NCI-H82 treated with DMSO at 0.1 percent for 48 hours (cell line): ENCODE measurements at regions not wholly inside any gene's neighbourhood (a gene's known extent, or its start where the extent isn't known, plus 50 kb on each side); places are given as distances from the start of the nearest gene placed in this dataset.
"Not testable (repeated sequence)": the region's sequence is repeated elsewhere in the genome, so short reads cannot be mapped to it uniquely, and the experiment has no call there.

Experiments
- DNase-seq: peaks from one replicate; lab custom pipeline; 2025; ENCODE audit not compliant: unreplicated experiment; lab: John Stamatoyannopoulos, UW

DNA sequence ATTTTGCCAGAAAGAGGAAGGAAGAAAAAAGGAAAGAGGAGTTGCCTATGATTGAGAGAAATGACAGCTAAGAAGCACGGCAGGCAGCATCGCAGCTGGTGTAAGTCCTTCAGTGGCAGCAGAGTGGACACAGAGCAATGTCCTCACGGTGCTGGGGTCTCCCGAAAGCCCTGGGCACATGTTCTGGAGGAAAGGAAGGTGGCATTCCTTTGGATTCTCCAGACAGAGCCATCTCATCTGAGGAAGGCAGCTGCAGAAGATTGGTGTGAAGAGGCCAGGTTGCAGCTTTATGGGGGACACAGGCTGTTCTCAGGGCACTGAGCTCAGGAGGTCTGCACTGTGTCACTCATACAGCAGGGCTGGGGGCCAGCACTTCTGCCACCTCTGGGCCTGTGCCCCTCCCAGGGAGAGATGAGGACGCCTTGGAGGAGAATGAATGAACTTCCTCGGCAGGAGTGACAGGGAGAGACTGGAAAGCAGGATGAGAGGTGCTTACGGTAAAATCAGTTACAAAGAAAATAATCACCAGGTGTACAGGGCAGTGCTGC is 252.0 kb upstream of the MYT1L start:
- DNase-seq = no peak

- DNase-seq = no peak
Measured at GRCh38 chr2:2581331-2582159, 250.5 kb upstream of the MYT1L start.

- not testable (repeated sequence) for DNase-seq
Measured at GRCh38 chr2:2580841-2581240, 249.8 kb upstream of the MYT1L start.

GRCh38 chr2:2580341-2580740 is 249.3 kb upstream of the MYT1L start:
- DNase-seq = no peak

GRCh38 chr2:2579814-2580213 is 248.7 kb upstream of the MYT1L start:
- DNase-seq = no peak

GRCh38 chr2:2577407-2577831 is 246.3 kb upstream of the MYT1L start:
- DNase-seq = no peak

- DNase-seq = no peak
Measured at GRCh38 chr2:2575870-2576386, 244.9 kb upstream of the MYT1L start.

DNA sequence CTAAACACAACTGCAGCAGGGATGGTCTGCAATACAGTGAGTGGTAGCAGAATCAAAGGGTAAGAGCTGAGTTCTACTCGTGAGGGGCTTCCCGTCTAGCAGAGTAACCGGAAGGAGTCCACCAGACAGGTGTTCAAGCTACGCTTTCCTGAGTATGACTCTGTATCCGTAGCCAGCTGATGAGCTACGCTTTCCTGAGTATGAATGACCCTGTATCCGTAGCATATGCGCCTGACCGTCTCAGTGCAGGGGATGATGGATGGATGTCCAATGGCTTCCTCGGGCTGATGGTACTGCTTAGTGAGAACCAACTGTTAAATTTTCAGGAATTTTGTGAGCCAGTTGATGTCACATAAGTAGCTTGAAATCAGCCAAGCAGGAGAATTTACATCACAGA is 244.1 kb upstream of the MYT1L start:
- DNase-seq = no peak

GRCh38 chr2:2574401-2575180 is 243.5 kb upstream of the MYT1L start:
- no peak for DNase-seq

- DNase-seq = no peak
Measured at GRCh38 chr2:2573658-2574293, 242.7 kb upstream of the MYT1L start.

DNA sequence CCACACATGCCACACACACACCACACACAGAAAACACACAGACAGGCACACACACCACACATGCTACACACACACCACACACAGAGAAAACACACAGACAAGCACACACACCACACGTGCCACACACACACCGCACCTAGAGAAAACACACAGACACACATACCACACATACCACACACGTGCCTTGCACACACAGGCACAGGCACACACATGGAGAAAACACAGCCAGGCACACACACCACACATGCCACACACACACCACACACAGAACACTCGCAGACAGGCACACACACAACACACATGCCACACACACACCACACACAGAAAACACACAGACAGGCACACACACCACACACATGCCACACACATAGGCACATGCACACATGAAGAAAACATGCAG is 242.1 kb upstream of the MYT1L start:
- DNase-seq = no peak

DNA sequence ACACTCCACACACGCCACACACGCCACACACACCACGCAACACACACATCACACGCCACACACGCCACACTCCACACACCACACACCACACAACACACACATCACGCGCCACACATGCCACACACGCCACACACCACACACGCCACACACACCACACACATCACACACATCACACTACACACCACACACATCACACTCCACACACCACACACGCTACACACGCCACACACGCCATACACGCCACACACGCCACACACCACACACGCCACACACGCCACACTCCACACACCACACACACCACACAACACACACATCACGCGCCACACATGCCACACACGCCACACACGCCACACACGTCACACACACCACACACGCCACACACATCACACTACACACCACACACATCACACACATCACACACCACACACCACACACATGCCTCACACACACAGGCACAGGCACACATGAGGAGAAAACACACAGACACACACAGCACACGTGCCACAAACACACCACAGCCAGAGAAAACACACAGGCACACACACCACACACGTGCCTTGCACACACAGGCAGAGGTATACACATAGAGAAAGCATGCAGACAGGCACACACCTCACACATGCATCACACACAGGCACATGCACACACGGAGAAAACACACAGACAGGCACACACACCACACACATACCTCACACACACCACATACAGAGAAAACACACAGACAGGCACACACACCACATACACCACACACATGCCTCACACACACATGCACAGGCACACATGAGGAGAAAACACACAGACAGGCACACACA is 241.5 kb upstream of the MYT1L start:
- DNase-seq = no peak

- DNase-seq = no peak
Measured at GRCh38 chr2:2571301-2572150, 240.5 kb upstream of the MYT1L start.

GRCh38 chr2:2570871-2571270 is 239.8 kb upstream of the MYT1L start:
- DNase-seq = no peak

- DNase-seq = no peak
Measured at GRCh38 chr2:2570360-2570759, 239.3 kb upstream of the MYT1L start.

DNA sequence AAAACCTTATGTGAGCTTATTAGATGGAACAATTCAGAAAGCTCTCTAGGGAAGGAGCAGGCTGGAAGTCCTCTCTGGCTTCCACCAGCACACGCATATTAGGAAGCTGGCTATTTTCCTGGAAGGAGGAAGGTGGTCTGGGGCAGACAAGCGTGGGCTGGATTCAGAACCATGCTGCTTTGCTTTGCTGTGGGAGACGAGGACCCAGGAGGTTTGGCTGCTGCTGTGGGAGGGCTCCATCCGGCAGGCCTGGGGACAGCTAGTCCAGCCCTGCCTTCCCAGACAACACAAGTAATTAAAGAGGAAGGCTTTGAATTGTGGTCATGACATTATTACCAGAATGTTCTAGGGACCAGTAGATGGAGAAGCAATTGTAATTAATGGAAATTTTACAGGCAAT is 238.8 kb upstream of the MYT1L start:
- no peak for DNase-seq

- DNase-seq = no peak
Measured at GRCh38 chr2:2569306-2569705, 238.2 kb upstream of the MYT1L start.

- DNase-seq = no peak
Measured at GRCh38 chr2:2568411-2568810, 237.3 kb upstream of the MYT1L start.

DNA sequence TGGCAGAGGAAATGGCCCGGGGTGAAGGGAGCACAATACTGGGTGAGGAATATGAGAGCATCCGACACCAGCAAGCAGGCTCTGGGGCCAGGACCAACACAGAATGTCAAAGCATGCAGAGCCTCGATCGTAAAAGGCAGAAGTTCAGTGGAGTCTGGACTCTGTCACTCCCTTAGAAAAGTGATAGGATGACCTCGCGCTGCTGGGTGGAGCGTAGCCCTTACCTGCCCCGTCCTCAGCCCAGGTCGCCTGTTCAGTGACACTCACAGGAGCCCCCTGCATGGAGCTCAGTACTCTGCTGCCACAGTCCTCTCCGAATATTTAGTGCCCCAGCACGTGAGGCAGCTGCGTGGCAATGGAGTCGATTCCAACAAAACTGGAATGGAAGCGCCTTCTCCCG is 236.7 kb upstream of the MYT1L start:
- no peak for DNase-seq
